NCI-H2196 treated with DMSO at 0.1 percent for 48 hours (cell line): ENCODE measurements at regions not wholly inside any gene's neighbourhood (a gene's known extent, or its start where the extent isn't known, plus 50 kb on each side); places are given as distances from the start of the nearest gene placed in this dataset.
"Not testable (repeated sequence)": the region's sequence is repeated elsewhere in the genome, so short reads cannot be mapped to it uniquely, and the experiment has no call there.

Source experiments
- DNase-seq: peaks from one replicate; lab custom pipeline; 2025; ENCODE audit not compliant: unreplicated experiment; lab: John Stamatoyannopoulos, UW

DNA sequence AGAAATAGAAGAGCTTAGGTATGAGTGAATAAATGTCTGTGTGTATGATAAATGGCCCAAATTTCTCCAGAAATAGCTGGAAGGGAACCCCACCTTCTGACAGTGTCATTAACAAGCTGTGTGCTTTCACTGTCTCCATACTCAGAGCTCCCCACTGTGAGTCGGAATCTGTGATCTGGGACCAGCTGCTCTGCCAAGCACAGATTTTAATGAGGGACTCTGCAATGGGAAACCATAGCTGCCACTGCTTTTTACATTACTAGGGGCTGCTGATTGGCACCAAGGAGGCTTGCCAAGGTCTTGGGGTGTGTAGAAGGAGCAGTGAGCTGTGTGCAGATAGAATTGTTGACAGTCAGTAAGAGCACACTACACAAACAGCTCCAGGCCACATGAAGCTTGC, 244.2 kb upstream of the CCDC196 start:
- DNase-seq = no peak

DNA sequence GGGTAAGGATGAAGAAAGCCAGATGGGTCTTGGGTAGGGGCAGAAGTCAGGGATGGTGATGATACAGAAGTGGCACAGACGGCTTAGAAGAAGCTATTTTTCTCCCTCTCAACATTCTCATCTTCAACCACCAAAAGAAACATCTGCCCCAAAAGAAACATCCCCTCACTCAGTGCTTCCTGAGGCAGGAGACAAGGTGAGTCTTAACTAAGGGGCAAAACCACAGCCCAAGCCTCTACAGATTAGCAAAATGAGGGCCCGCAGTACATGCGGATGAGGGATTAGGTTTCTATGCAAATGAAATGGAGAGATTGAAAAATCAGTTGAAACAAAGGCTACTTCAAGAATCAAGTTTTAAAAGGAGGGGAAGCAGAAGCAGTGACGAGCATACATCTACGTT, 241.3 kb upstream of the CCDC196 start:
- DNase-seq = no peak

DNA sequence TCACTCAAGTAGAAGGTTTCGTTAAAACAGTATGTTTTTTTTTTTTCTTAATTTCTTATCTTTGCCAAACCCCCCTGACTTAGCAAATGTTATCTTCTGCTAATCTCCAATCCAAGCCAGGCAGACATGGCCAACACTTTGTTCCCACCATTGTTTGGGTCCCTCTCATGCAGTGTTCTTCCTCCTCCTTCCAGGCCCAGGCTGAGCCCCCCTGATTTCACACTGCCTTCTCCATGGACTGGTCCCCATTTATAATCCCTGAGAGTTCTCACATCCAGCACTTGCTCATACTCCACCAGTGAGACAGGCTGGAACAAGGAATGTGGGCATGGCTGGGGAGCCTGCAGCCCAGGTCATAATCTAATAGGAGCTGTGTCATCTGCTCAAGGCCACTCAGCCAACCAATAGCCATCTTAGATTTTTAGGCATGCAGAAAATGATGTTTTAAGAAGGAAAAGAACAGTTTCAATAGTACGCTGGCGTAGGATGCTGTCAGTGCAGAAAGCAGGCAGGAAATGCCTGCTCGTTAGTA, 238.4 kb upstream of the CCDC196 start:
- no peak for DNase-seq

DNA sequence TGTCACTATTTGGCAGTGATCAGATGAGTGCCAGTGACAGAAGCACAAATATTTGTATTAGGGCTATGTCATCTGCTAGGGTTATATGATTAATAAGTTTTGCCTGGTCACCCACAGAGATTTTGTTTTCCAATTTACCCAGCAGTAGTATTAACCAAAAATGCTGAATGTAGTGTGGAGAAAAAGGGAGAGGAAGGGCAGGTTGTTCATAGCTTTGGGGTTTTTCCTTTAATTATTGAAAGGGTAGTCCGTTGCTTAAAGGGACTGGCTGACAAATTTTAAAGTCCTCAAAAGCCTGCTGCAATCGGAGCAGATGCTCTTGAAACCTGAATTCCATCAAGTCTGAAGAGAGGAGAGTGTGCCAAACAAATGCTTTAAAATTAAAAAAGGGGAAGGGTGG, 237.9 kb upstream of the CCDC196 start:
- DNase-seq = no peak

DNA sequence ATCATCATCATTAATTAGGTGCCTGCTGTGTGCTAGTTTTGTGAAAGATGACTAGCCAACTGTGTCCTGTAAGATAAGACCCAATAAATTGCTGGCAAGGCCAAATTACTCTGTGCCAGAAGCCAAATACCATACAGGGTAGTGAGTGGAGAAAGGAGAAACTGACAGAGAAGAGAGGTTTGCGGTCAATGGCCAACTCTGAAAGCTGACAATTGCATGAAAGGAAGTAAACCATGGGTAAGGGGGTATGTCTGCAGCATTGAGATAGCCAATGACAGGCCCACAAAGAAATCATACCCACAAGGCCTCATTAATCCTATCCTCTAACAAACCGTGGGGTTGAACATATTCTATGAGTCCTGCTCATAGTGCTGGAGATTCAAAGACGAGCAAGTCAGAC, 236.6 kb upstream of the CCDC196 start:
- no peak for DNase-seq

DNA sequence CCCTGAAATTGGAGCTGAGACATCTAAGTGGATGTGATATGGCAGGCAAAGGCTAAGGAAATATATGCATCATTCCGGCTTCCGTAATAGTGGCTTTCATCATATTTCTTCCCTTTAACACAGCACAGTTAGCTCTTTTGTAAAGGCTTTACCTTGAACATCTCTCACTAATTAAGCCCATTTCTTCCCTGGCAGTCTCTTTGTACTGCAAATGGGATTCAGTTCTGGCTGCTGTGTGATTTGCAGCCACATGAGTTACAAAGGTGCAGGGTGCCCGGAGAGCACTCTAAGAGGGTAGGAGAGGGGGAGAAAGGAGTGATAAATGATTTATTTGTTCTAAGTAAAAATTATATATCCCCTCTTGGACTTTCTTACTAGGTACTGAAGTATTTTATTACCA, 232.1 kb upstream of the CCDC196 start:
- DNase-seq = no peak

DNA sequence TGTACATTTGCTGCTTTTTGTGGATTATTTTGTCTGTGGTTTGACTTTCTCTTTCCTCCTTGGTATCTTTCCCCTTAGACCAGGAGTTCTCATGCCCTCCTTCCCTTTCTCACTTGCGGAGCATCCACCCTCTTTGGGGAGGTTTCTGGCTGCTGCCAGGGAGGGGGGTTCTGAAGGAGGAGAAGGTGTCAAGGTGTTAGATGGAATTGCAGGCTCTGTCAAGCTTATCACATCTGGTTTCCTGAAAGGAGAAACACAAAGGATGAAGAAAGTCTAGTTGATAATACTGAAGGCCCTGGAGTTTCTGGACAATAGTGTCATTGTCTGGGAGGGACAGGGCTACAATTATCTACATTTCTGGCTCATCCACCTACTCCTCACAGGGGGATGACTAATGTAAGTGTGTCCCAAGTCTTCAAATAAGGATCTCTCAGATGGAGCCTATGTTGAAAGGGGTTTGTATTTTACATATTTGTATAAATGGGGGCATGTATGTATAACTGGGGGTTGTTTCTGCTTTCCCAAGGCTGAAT, 217.3 kb upstream of the CCDC196 start:
- no peak for DNase-seq

DNA sequence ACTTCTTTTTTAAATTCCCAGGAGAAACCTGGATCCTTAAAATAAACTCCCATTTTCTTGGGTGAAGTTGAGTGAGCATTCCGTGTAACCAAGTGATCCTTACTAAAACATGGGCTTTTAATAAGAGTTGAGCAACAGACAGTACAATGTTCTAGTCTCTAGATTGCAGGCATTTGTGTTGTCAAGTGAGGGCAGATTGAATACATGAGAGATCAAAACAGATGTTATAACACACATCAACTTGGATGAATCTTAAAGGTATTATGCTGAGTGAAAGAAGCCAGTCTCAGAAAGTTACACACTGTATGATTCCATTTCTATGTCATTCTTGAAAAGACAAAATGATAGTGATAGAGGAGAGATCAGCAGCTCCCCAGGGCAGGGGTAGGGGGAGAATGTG, 213.9 kb upstream of the CCDC196 start:
- DNase-seq = no peak

DNA sequence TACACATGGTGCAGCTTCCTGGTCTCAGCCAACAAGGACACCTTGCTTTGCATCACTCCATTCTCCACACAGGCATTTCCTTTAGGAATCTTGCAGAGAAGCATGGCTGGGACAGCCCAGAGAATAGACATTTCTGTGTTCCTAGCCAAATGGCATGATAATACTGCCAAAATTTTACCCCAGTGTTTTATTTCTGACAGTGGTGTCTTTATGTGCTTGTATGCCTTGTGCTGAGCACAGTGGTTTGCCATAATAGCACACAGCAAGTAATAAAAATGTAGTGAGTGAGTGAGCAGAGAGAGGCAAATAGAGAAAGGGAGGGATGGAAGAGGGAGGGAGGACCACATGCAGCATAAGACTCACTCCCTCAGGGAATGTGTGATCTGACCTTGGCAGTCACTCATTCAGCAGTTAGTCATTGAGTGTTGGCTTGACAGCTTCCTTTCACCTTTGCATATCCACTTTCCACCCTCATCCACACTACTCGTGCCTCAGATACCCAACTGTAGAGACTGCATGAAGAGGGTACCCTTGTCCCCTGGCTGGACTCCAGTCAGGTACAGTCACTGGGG, 212.8 kb upstream of the CCDC196 start:
- DNase-seq = no peak

DNA sequence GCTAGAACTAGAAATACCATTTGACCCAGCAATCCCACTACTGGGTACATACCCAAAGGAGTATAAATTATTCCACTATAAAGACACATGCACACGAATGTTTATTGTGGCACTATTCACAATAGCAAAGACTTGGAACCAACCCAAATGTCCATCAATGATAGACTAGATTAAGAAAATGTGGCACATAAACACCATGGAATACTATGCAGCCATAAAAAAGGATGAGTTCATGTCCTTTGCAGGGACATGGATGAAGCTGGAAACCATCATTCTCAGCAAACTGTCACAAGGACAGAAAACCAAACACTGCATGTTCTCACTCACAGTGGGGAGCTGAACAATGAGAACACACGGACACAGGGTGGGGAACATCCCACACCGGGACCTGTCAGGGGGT, 207.8 kb upstream of the CCDC196 start:
- not testable (repeated sequence) for DNase-seq

DNA sequence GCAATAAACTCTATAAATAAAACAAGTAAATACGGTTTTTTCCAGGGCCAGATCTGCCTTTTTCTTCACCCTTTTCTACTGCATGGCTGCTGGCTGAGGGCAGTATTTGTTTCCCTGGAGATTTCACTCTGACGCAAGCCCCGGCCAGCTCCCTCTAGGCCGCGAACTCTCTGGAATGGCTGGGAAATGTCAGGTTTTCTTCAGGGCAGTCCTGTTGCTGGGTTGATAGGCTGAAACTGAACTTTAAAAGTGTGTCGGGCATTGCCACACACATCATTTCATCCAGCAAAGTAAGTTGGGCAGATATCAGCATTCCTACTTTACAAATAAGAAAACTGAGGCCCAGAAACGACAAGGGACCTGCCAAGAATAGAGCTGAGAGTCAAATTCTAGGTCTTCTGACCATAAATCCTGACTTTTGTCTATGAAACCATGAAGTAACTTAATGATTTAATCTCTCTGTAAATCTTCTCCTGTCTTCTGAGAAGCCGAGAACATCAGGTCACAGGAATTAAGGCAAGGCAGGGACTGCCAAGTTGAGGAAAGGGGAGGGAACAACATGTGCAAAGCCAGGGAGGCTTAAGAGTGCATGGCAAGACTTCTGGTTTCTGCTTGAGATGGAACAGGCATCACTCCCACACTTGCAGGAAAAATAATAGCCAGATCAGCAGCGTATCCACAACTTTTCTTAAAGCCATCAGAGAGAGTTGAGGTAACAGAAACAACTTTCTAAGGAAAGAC, 205.0 kb upstream of the CCDC196 start:
- DNase-seq = no peak

DNA sequence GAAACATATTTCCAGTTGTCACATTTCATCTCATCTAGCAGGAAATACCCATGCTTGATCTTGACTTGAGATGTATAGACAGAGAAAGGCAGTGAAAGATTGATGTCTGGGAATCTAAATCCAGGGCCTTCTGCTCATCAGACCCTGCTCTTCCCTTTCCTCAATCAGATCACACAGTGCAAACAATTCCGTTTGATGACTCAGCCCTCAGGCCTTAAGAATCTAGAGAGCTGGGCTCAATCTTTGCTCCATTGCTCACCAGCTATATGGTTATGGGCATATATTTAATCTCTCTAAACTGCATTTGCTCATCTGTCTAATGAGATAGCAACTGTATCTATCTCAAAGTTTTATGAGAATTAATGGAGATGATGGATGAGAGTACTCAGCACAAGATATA, 201.8 kb upstream of the CCDC196 start:
- DNase-seq = no peak

DNA sequence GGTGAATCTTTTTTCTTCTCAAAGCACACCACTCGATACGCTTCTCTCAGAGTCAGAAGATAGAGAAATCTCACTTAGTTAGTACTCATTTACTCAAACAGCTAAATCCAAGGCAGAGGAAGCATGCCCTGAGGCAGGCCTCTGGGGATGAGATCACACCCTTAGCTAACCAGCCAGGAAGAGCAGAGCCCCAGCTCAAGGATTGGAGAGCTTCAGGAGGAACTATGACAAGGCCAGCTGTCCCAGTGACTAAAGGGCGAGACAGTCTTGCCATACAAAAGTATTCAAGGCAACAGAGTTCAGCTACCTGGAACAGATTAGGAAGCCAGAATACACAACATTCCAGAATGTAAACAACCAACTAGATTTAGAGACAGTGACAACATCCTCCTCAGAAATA, 197.7 kb upstream of the CCDC196 start:
- no peak for DNase-seq

DNA sequence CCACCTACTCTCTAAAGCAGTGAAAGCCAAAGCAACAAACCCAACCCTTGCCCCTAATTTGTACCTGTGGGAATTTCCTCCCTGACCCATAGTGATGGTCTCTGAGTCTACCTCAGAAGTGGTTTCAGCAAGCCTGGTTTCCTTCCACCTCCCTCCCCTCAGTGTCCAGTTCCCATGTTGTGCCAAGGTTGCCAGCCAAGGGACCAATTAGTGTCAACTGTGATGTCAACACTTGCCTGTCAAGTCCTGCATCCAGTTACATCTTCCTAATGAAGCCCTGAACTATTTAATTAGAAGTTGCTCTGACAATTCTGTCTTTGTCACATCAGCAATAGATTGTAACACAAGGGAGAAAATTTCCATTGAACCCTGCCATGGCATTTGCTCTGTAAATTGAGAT, 194.4 kb upstream of the CCDC196 start:
- DNase-seq = no peak

DNA sequence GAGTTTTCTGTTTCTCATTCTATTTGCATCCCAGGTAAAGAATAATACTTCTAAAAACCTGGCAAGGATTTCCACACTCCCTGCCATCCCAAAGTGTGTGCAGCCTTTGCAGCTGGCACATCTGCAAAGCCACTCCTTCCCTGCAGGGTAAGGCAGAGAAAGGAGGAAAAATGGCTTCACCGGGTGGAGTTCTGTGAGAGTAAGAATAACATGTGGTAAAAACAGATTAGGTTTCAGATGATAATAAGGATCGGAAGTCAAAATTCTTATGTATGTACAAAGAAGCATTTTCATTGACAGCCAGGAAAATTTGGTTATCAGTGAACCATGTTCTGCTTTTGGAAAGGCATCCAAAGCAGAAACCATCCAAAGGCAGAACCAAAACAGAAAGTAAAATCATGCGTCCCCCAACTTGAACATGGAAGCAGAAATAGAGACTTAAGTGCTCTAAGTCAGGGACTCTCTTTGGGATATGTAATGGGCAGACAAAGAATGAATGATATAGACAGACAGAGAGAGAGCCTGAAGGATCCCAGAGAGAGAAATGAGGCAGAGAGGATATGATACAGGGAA, 192.6 kb upstream of the CCDC196 start:
- DNase-seq = no peak

DNA sequence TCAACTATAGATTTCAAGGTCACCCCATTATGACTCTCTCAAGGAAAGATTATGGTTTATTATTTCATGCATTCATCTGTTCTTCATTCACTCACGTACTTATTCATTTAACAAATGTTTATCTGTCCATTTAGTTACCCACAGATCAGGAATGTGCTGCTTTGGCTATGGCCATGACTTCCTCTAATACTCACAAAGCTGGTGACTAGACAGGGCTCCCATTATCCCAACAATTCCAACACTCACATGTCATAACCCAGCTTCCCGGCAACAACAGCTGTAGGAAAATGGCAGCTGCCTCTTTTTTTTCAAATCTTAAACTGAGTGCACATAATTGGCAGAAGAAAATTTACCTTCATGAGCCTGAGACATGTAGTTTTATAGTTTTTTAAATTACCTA, 190.8 kb upstream of the CCDC196 start:
- no peak for DNase-seq

DNA sequence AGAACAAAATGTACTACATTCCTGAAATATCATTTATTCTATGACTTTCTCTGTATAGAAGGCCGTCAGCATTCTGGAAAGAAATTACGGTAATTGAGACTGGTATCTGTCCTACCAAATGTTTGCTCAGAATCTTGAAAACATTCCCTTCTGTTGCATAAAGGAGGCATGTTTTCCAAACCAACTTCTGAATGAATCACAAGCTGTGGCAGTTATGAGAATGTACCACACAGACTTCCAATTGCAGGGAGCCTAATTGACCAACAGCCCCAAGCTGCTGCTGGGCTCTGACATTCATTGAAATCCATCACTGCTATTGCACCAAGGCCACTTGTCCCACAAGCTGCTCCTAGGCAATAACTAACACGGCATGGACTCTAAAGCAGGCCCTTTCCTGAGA, 185.3 kb upstream of the CCDC196 start:
- DNase-seq = no peak

DNA sequence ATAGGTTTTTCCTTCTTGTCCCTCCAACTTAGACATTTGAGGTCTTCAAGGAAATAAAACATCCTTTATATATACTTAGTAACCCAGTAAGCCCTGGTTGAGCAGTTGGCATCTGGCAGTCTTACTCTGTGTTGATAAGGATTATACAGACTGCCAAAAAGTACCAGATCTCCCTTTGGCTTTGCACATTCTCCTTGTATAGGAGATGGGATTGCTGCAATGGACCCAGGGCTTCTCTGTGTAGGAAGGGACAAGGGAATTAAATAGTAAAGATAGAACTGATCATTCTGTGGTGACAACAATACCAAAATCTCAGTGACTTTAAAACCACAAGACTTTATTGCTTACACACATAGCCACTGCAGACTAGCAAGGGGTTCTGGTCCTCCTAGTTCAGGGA, 180.1 kb upstream of the CCDC196 start:
- no peak for DNase-seq

DNA sequence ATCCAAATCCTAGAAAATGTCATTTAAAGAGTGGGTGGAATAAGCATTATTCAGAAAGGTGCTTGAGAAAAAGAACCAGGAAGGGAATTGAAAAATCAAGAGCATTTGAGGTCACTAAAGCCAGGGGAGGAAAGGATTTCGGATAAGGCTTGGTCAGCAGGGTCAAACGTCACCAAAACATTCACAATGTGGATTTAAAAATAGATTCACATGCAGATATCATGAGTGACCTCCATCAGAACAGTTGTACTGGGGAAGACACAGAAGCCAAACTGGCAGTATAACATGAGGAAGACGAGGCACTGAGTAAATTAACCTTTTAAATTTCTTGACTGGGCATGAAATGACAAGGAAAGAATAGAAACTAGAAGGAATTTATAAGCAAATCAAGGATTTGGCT, 175.1 kb upstream of the CCDC196 start:
- DNase-seq = no peak

DNA sequence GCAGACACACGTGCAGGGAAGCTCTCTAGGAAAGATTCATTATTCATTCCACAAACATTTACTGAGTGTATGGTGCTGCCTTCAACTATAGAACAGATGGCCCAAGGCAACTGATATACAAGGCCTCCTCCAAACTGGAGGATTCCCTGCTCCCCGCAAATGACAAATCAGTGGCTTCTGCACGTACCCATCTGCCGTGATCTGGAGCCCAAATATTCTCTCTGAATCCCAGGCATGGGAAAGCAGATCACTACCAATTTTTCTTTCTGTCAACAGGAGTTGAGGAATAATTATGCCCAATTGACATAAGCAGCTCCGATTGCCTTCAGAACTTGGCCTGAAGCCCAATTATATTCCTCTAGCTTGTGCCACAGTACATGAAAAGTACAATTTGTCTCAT, 174.2 kb upstream of the CCDC196 start:
- no peak for DNase-seq

DNA sequence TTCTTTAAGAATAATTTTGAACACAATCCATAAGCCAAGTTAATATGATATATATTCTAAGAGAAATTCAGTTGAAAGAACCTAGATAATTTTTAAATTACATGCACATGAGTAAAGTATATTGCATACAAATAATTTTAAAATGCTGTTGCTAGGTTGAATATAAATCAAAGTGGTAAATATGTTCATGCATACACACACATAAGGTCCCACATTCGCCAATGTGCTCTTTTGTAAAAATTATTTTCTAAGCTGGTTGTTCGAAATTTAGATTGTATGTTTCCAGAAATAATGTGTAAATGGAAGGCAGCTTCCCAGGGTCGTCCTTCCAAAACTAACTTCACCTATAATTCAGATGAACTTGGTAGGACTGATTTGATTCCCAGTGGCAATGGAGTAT, 173.7 kb upstream of the CCDC196 start:
- DNase-seq = no peak

DNA sequence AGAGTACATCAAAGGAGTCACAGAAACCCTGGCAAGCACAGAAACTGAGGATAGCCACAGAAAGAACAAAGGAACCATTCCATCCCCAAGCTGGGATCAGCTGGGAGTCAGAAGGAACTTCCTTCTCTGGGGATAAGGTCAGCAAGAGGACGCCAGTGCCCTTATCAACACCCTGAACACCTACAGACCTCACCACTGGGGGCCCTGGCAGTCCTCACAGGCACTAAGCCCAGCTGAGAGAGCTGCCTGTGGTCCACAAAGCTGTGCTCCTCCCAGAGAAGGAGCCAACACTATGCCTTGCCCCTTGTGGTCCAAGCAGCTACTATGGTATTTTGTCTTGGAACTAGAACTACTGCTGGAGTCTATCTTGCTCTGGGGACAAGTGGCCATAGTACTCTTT, 171.1 kb upstream of the CCDC196 start:
- no peak for DNase-seq
